ENCODE measurements at regions not wholly inside any gene's neighbourhood (a gene's known extent, or its start where the extent isn't known, plus 50 kb on each side); places are given as distances from the start of the nearest gene placed in this dataset.

GRCh38 chr15:95350908-95351307 is 979.6 kb upstream of the NR2F2 start (continued):
- TF ChIP-seq, protein P1, sequence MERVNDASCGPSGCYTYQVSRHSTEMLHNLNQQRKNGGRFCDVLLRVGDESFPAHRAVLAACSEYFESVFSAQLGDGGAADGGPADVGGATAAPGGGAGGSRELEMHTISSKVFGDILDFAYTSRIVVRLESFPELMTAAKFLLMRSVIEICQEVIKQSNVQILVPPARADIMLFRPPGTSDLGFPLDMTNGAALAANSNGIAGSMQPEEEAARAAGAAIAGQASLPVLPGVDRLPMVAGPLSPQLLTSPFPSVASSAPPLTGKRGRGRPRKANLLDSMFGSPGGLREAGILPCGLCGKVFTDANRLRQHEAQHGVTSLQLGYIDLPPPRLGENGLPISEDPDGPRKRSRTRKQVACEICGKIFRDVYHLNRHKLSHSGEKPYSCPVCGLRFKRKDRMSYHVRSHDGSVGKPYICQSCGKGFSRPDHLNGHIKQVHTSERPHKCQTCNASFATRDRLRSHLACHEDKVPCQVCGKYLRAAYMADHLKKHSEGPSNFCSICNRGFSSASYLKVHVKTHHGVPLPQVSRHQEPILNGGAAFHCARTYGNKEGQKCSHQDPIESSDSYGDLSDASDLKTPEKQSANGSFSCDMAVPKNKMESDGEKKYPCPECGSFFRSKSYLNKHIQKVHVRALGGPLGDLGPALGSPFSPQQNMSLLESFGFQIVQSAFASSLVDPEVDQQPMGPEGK (CRISPR knock-in tag; IDR thresholded peaks at IDR 0.05; ENCODE audit: borderline replicate concordance) = no peak

DNA sequence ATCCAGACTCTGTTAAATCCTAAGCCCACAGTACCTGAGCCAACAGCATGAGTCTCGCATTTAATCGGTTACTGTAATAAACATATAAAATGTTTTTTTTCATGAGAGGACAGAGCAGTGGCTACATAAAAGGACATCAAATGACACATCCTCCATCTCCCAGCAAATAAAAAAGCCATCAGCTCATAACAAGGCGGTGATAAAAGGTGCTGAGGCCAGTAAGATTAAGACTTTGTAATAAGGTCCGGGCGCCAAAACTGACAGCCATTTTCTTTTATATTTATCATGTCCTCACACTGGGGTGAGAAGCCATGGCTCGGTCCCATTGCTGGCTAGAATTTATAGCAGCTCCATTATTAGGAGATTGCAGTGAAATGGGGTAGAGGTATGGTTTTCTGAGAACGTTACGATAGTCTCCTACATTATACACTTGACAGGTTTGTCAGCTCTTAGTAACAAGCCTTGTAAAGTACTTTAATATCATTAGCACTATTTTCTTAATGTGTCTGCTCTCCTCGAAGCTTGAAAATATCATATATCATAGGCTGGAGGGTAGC is 977.8 kb upstream of the NR2F2 start:
- no peak for ATAC-seq
- TF ChIP-seq BACH2 (CRISPR knock-in tag; IDR thresholded peaks at IDR 0.05; ENCODE audit: borderline replicate concordance) (no peak), OSR1 (CRISPR knock-in tag; IDR thresholded peaks at IDR 0.05) (no peak)
- TF ChIP-seq, protein P2, sequence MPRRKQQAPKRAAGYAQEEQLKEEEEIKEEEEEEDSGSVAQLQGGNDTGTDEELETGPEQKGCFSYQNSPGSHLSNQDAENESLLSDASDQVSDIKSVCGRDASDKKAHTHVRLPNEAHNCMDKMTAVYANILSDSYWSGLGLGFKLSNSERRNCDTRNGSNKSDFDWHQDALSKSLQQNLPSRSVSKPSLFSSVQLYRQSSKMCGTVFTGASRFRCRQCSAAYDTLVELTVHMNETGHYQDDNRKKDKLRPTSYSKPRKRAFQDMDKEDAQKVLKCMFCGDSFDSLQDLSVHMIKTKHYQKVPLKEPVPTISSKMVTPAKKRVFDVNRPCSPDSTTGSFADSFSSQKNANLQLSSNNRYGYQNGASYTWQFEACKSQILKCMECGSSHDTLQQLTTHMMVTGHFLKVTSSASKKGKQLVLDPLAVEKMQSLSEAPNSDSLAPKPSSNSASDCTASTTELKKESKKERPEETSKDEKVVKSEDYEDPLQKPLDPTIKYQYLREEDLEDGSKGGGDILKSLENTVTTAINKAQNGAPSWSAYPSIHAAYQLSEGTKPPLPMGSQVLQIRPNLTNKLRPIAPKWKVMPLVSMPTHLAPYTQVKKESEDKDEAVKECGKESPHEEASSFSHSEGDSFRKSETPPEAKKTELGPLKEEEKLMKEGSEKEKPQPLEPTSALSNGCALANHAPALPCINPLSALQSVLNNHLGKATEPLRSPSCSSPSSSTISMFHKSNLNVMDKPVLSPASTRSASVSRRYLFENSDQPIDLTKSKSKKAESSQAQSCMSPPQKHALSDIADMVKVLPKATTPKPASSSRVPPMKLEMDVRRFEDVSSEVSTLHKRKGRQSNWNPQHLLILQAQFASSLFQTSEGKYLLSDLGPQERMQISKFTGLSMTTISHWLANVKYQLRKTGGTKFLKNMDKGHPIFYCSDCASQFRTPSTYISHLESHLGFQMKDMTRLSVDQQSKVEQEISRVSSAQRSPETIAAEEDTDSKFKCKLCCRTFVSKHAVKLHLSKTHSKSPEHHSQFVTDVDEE (CRISPR knock-in tag; IDR thresholded peaks at IDR 0.05) = no peak

DNA sequence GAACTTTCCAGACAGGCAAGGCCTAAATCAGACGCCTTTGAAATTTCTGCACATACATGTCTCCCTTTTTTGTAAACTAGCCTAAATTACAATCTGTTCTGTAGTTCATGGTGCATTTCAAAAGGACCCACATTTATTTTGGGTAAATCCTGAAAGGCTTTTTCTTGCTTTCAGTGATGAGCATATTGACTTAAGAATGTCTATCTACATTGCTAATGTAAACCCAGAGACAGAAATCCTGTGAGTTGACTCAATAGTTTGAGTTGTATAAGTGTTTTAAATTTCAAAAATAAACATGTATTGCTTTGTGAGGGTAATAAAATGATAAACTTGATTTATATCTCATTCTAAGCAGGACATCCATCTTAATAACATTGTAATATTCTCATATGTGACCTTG is 977.0 kb upstream of the NR2F2 start:
- no peak for ATAC-seq
- TF ChIP-seq PPARA (CRISPR knock-in tag; IDR thresholded peaks at IDR 0.05; ENCODE audit: borderline replicate concordance) (no peak), ZFP3 (CRISPR knock-in tag; IDR thresholded peaks at IDR 0.05) (no peak), ZNF565 (CRISPR knock-in tag; conservative IDR thresholded peaks at IDR 0.05; ENCODE audit: low read depth) (no peak), TCF4 (CRISPR knock-in tag; IDR thresholded peaks at IDR 0.05; ENCODE audit: borderline replicate concordance) (no peak), TOX (CRISPR knock-in tag; IDR thresholded peaks at IDR 0.05; ENCODE audit: borderline replicate concordance) (no peak), ZNF8 (CRISPR knock-in tag; IDR thresholded peaks at IDR 0.05) (no peak), ESRRG (CRISPR knock-in tag; IDR thresholded peaks at IDR 0.05) (no peak), ZC3H10 (CRISPR knock-in tag; IDR thresholded peaks at IDR 0.05) (no peak), CSDC2 (CRISPR knock-in tag; IDR thresholded peaks at IDR 0.05) (no peak), ZNF70 (CRISPR knock-in tag; IDR thresholded peaks at IDR 0.05) (no peak)
- TF ChIP-seq, protein P3, sequence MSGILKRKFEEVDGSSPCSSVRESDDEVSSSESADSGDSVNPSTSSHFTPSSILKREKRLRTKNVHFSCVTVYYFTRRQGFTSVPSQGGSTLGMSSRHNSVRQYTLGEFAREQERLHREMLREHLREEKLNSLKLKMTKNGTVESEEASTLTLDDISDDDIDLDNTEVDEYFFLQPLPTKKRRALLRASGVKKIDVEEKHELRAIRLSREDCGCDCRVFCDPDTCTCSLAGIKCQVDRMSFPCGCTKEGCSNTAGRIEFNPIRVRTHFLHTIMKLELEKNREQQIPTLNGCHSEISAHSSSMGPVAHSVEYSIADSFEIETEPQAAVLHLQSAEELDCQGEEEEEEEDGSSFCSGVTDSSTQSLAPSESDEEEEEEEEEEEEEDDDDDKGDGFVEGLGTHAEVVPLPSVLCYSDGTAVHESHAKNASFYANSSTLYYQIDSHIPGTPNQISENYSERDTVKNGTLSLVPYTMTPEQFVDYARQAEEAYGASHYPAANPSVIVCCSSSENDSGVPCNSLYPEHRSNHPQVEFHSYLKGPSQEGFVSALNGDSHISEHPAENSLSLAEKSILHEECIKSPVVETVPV (CRISPR knock-in tag; IDR thresholded peaks at IDR 0.05) = no peak
- TF ChIP-seq, protein P4, sequence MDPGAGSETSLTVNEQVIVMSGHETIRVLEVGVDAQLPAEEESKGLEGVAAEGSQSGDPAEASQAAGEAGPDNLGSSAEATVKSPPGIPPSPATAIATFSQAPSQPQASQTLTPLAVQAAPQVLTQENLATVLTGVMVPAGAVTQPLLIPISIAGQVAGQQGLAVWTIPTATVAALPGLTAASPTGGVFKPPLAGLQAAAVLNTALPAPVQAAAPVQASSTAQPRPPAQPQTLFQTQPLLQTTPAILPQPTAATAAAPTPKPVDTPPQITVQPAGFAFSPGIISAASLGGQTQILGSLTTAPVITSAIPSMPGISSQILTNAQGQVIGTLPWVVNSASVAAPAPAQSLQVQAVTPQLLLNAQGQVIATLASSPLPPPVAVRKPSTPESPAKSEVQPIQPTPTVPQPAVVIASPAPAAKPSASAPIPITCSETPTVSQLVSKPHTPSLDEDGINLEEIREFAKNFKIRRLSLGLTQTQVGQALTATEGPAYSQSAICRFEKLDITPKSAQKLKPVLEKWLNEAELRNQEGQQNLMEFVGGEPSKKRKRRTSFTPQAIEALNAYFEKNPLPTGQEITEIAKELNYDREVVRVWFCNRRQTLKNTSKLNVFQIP (CRISPR knock-in tag; IDR thresholded peaks at IDR 0.05; ENCODE audit: borderline replicate concordance, low read depth) = no peak
- TF ChIP-seq, protein P5, sequence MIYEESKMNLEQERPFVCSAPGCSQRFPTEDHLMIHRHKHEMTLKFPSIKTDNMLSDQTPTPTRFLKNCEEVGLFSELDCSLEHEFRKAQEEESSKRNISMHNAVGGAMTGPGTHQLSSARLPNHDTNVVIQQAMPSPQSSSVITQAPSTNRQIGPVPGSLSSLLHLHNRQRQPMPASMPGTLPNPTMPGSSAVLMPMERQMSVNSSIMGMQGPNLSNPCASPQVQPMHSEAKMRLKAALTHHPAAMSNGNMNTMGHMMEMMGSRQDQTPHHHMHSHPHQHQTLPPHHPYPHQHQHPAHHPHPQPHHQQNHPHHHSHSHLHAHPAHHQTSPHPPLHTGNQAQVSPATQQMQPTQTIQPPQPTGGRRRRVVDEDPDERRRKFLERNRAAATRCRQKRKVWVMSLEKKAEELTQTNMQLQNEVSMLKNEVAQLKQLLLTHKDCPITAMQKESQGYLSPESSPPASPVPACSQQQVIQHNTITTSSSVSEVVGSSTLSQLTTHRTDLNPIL (CRISPR knock-in tag; IDR thresholded peaks at IDR 0.05; ENCODE audit: low read depth) = no peak
- TF ChIP-seq, protein P1 (CRISPR knock-in tag; IDR thresholded peaks at IDR 0.05; ENCODE audit: borderline replicate concordance) = no peak
- TF ChIP-seq, protein P2 (CRISPR knock-in tag; IDR thresholded peaks at IDR 0.05) = no peak

All from SK-N-SH treated with all-trans-retinoic acid at 6 μM for 48 hours (cell line).